Activated naive CD4-positive, alpha-beta T cell treated with anti-CD3 and anti-CD28 coated beads, Interleukin-2, amount 50 U/mL, for 72 hours (primary cell): ENCODE measurements at regions not wholly inside any gene's neighbourhood (a gene's known extent, or its start where the extent isn't known, plus 50 kb on each side); places are given as distances from the start of the nearest gene placed in this dataset.
"Not testable (repeated sequence)": the region's sequence is repeated elsewhere in the genome, so short reads cannot be mapped to it uniquely, and the experiment has no call there.

Source experiments
- ATAC-seq, 2 donors: fragments of 150-1000 bp; cut with Tn5 transposase; 2 replicates each; pipeline ENCODE4 v1.10.0; 2021; ENCODE audit warnings: mild to moderate bottlenecking in 2 of 2, moderate library complexity in 2 of 2
- DNase-seq, 2 donors: peaks; one replicate each; pipeline ENCODE4 v3.0.0; 2021 to 2022; ENCODE audit warnings: low spot score in 2 of 2
- H3K27ac Mint-ChIP-seq, 2 donors: one replicate each; pipeline ENCODE4 v1.8.0; 2022; ENCODE audit warnings: mild to moderate bottlenecking in 2 of 2, mixed read lengths in 2 of 2
- H3K36me3 Mint-ChIP-seq, 2 donors: one replicate each; pipeline ENCODE4 v1.8.0; 2022; ENCODE audit warnings: mixed read lengths in 2 of 2
- H3K9me3 Mint-ChIP-seq, 2 donors: one replicate each; pipeline ENCODE4 v1.8.0; 2022; ENCODE audit warnings: mixed read lengths in 2 of 2

DNA sequence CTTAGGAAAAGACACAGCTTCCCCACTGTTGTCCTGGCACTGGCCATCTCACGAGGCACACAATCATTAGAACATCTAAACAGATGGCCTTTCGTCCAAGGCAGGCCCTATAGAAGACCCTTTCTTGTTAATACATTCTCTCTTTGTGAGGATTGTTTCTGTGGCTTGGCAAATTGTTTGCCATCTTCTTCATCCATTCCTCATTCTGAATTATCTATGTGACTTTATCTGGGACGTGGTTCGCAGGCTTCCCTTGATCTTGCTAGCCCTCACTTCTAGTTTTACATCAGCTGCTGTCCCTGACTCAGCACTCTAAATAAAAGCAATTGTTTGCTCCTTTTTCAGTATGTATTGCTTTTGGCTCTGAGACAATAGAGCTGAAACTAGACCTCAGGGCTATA, 101.1 kb upstream of the ZC3H11B start:
- no peaks in the 10 kb centered on the region for H3K36me3 Mint-ChIP-seq
- H3K27ac Mint-ChIP-seq, result no peak overlapping the region
- no peaks in the 10 kb centered on the region for H3K9me3 Mint-ChIP-seq
- ATAC-seq (no peak), DNase-seq (no peak)

DNA sequence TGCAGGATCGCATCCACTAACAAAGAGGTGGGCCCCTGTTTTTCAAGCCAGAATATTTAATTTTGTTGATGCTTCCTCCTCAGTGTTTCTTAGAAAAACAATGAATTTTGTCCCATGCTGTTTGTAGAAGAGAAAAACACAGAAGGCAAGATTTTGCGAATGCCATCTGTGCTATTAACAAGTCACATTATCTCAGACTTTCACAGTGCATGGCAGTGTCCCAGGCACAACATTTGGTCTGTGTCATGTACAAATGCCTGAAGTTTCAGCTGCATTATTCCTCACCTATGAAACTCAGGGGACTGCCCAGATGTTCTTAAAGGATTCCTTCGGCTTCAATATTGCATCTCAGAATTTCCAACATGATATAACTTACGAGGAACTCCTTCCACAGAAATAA, 99.6 kb upstream of the ZC3H11B start:
- DNase-seq, result no peak
- no peak for ATAC-seq
- Mint-ChIP-seq H3K27ac (no peak overlapping the region), H3K9me3 (no peaks in the 10 kb centered on the region), H3K36me3 (no peaks in the 10 kb centered on the region)

- no peak for DNase-seq
- Mint-ChIP-seq H3K27ac (peak overlapping the region in 1 of 2 donors; percentile 79), H3K9me3 (peaks cover 0 to 4% of the 10 kb centered on the region in 2 donors), H3K36me3 (no peaks in the 10 kb centered on the region)
- peak; percentile 26 to 46 for ATAC-seq
Observed at GRCh38 chr1:219710529-219711194, 97.8 kb upstream of the ZC3H11B start.

DNA sequence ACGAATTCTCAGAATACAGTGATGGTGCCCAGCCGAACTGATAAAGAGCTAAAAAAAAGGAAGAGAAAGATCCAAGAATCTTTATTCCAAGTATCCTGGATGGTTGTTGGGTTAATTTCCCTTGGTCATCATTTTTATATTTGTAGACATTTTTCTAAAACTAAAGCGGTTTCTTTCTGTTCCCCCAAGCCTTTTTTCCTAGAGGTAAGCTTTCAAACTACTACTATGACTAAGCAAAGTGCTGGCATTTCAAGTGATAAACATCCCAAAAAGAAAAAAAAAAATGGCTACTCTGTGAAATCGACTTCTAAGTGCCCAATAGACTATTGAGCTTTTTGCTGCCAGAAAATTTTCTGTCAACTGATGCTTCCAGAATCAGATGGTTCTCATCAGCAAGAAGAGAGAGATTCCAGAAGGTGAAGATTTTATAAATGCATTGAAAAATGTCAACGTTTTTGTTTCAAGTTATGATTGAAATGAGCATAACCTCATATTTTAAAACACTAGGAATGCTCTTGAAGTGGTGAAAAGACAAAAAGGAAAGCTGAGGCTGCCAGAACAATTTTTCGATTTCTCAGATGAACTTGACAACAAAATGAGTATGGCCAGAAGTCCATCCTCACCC, 96.1 kb upstream of the ZC3H11B start:
- no peak for ATAC-seq
- Mint-ChIP-seq H3K36me3 (no peaks in the 10 kb centered on the region), H3K27ac (no peak overlapping the region), H3K9me3 (peaks cover 0 to 8% of the 10 kb centered on the region in 2 donors)
- no peak for DNase-seq

GRCh38 chr1:219707885-219708284, 95.0 kb upstream of the ZC3H11B start:
- ATAC-seq, H3K9me3 Mint-ChIP-seq, H3K27ac Mint-ChIP-seq, H3K36me3 Mint-ChIP-seq, DNase-seq: not testable (repeated sequence)

DNA sequence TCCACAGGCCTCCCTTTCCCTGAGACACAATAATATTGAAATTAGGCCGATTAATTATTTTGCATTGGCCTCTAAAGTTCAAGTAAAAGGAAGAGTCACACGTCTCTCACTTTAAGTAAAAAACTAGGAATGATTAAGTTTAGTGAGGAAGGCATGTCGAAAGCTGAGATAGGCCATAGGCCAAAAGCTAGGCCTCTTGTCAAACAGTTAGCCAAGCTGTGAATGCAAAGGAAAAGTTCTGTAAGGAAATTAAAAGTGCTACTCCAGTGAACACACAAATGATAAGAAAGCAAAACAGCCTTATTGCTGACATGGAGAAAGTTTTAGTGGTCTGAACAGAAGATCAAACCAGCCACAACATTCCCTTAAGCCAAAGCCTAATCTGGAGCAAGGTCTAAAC, 91.4 kb upstream of the ZC3H11B start:
- H3K9me3 Mint-ChIP-seq, result peaks cover 0 to 16% of the 10 kb centered on the region in 2 donors
- not testable (repeated sequence) for H3K27ac Mint-ChIP-seq, DNase-seq, H3K36me3 Mint-ChIP-seq, ATAC-seq

- ATAC-seq, result no peak
- H3K9me3 Mint-ChIP-seq, result peaks cover 0 to 16% of the 10 kb centered on the region in 2 donors
- H3K36me3 Mint-ChIP-seq, result no peaks in the 10 kb centered on the region
- DNase-seq, result no peak
- no peak overlapping the region for H3K27ac Mint-ChIP-seq
Observed at GRCh38 chr1:219703368-219703639, 90.4 kb upstream of the ZC3H11B start.

- peaks cover 0 to 19% of the 10 kb centered on the region in 2 donors for H3K9me3 Mint-ChIP-seq
- H3K27ac Mint-ChIP-seq, result no peak overlapping the region
- DNase-seq (no peak), ATAC-seq (no peak)
- no peaks in the 10 kb centered on the region for H3K36me3 Mint-ChIP-seq
Observed at GRCh38 chr1:219701476-219701875, 88.6 kb upstream of the ZC3H11B start.

- DNase-seq (no peak), ATAC-seq (no peak)
- Mint-ChIP-seq H3K36me3 (no peaks in the 10 kb centered on the region), H3K27ac (no peak overlapping the region), H3K9me3 (peaks cover 0 to 12% of the 10 kb centered on the region in 2 donors)
Observed at GRCh38 chr1:219699870-219700269, 87.0 kb upstream of the ZC3H11B start.

- Mint-ChIP-seq H3K36me3 (no peaks in the 10 kb centered on the region), H3K27ac (no peak overlapping the region), H3K9me3 (peaks cover 0 to 12% of the 10 kb centered on the region in 2 donors)
- DNase-seq, result no peak
- ATAC-seq, result no peak
Observed at GRCh38 chr1:219697682-219698081, 84.8 kb upstream of the ZC3H11B start.

DNA sequence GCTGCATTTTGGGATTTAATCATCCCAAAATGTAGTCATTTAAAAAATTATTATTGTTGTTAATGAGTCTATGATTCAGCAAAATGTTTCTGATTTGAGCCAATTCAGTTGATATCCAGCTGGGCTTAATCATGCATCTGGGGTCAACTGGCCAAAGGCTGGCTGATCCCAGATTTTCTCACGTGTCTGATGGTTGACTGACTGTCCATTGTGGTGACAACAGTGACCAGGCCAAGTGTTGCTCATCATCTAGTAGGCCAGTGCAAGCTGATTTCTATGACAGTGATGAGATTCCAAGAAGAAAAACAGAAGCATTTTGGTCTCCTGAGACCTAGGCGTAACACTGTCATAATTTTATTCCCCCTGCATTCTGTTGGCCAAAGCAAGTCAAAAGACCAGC, 80.1 kb upstream of the ZC3H11B start:
- no peak overlapping the region for H3K27ac Mint-ChIP-seq
- DNase-seq, result no peak
- H3K9me3 Mint-ChIP-seq, result peaks cover 0 to 8% of the 10 kb centered on the region in 2 donors
- ATAC-seq, result no peak
- H3K36me3 Mint-ChIP-seq, result no peaks in the 10 kb centered on the region

GRCh38 chr1:219689774-219690173, 76.9 kb upstream of the ZC3H11B start:
- no peak overlapping the region for H3K27ac Mint-ChIP-seq
- DNase-seq (no peak), ATAC-seq (no peak)
- H3K9me3 Mint-ChIP-seq, result peaks cover 0 to 8% of the 10 kb centered on the region in 2 donors
- no peaks in the 10 kb centered on the region for H3K36me3 Mint-ChIP-seq

GRCh38 chr1:219687779-219688178, 74.9 kb upstream of the ZC3H11B start:
- no peak for DNase-seq
- ATAC-seq, result no peak
- Mint-ChIP-seq H3K9me3 (peaks cover 4 to 10% of the 10 kb centered on the region in 2 donors), H3K36me3 (no peaks in the 10 kb centered on the region), H3K27ac (no peak overlapping the region)

- Mint-ChIP-seq H3K27ac (no peak overlapping the region), H3K36me3 (no peaks in the 10 kb centered on the region), H3K9me3 (peaks cover 4 to 16% of the 10 kb centered on the region in 2 donors)
- DNase-seq, result no peak
- ATAC-seq, result no peak
Observed at GRCh38 chr1:219686171-219686570, 73.3 kb upstream of the ZC3H11B start.

DNA sequence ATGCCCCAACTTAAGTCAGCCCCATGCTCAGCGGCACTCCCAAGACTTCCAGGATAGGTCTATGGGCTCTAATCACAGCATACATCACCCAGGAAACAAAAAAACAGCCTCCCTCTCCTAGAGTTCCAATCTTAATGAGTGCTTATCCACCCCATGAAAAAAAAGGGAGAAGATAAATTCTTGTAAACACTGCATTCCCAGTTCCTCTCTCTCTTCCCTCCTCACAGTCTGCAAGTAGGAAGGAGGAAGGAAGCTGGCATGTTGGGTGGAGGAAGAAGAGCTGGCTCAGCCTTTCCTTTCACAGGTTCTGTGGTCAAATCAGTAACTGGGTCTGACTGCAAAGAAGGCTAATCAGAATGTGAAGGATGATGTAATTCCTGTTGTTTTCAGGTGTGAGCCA, 69.9 kb upstream of the ZC3H11B start:
- H3K27ac Mint-ChIP-seq, result no peak overlapping the region
- H3K9me3 Mint-ChIP-seq, result peaks cover 4 to 12% of the 10 kb centered on the region in 2 donors
- no peak for DNase-seq
- no peak for ATAC-seq
- H3K36me3 Mint-ChIP-seq, result no peaks in the 10 kb centered on the region

DNA sequence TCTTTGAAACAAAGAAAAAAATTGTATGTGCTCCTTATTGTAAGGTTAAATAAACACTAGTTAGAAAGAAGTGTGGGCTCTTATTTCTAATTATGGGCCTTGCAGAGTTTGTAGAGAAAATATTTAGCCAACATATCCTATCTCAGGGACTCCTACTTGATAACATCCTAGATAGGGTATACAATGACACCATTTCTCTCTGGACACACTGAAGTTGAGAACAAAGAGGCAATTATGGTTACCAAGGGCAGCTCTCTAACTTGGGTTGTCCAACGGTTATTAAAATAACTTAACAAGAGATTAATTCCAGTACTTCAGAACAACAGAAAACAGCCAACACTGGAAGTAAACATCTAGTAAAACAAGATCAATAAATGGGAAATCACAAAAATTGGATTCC, 69.0 kb upstream of the ZC3H11B start:
- Mint-ChIP-seq H3K36me3 (no peaks in the 10 kb centered on the region), H3K9me3 (peaks cover 4 to 10% of the 10 kb centered on the region in 2 donors), H3K27ac (no peak overlapping the region)
- DNase-seq, result no peak
- no peak for ATAC-seq

DNA sequence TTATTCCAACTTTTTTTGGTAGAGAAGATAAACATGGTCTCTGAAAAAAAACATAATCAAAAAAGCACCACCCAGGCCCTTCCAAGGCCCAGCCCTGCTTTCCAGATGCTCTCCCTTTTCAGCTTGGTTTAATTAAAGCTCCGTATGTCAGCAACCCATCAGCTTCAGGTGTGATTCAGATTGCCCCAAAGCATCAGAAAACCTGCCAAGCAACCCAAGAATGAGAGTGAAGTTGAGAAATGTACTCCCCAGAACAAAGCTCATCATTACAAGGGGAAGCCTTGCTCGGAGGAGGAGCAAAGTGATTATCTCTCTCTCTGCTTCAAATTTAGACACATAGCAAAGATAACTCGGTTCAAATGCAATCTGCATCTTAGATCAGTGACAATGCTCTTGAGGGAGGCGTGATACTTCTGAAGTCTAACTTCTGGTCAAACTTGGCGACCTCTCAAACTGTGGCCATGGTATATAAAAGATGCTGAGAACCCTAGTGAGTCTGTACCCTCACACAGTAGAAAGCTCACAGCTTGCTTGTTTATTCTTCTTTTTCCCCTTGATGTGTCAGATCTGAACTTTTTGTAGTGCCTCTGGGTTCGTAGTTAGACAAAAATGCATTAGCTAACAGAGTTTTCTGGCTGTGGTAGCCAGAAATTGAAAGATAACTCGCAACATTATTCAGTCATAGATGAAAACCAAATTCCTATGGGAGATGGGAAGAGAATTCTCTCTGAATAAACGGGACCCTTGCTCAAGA, 63.3 kb upstream of the ZC3H11B start:
- no peaks in the 10 kb centered on the region for H3K36me3 Mint-ChIP-seq
- H3K27ac Mint-ChIP-seq, result no peak overlapping the region
- ATAC-seq (no peak), DNase-seq (no peak)
- peaks cover 3 to 4% of the 10 kb centered on the region in 2 donors for H3K9me3 Mint-ChIP-seq
